MM.1S (cell line): ENCODE measurements at regions not wholly inside any gene's neighbourhood (a gene's known extent, or its start where the extent isn't known, plus 50 kb on each side); places are given as distances from the start of the nearest gene placed in this dataset.

ENCODE experiments used
- DNase-seq: peaks from one replicate; pipeline ENCODE4 v3.0.0-alpha.2; 2015
- H2AFZ ChIP-seq: fragments of 300-600 bp; sonication (generic); 2 replicates; pipeline ENCODE4 v1.6.0; 2016; ENCODE audit warnings: antibody characterized with exemption, low read length
- H3F3A ChIP-seq: fragments of 300-600 bp; sonication (generic); 2 replicates; pipeline ENCODE4 v1.6.1; 2016; ENCODE audit warnings: mild to moderate bottlenecking, antibody characterized with exemption, low read length, moderate library complexity, mixed read lengths; ENCODE audit not compliant: insufficient read depth
- H3K27ac ChIP-seq: fragments of 300-600 bp; sonication (generic); 2 replicates; pipeline ENCODE4 v1.5.1; 2016; ENCODE audit warnings: mild to moderate bottlenecking, low read length
- H3K27me3 ChIP-seq: fragments of 300-600 bp; sonication (generic); replicated peaks from 2 replicates; pipeline ENCODE4 v1.6.0; 2016; ENCODE audit warnings: low read length; ENCODE audit not compliant: insufficient read depth
- H3K36me3 ChIP-seq: fragments of 300-600 bp; sonication (generic); replicated peaks from 2 replicates; pipeline ENCODE4 v1.6.1; 2016; ENCODE audit warnings: mild to moderate bottlenecking, low read length, mixed read lengths; ENCODE audit not compliant: insufficient read depth
- H3K4me1 ChIP-seq: fragments of 300-600 bp; sonication (generic); 2 replicates; pipeline ENCODE4 v1.6.1; 2016; ENCODE audit warnings: low read length, mixed read lengths
- H3K4me2 ChIP-seq: fragments of 300-600 bp; sonication (generic); 2 replicates; pipeline ENCODE4 v1.6.0; 2016; ENCODE audit warnings: low read depth, low read length
- H3K4me3 ChIP-seq: fragments of 300-600 bp; sonication (generic); 2 replicates; pipeline ENCODE4 v1.5.1; 2016; ENCODE audit warnings: low read length, mixed read lengths
- H3K79me2 ChIP-seq: fragments of 300-600 bp; sonication (generic); 2 replicates; pipeline ENCODE4 v1.6.1; 2016; ENCODE audit warnings: mixed run types, low read length, mixed read lengths
- H3K9ac ChIP-seq: fragments of 300-600 bp; sonication (generic); 2 replicates; pipeline ENCODE4 v1.6.1; 2016; ENCODE audit warnings: low read length, mixed read lengths
- H3K9me2 ChIP-seq: fragments of 300-600 bp; sonication (generic); replicated peaks from 2 replicates; pipeline ENCODE4 v1.6.1; 2016; ENCODE audit warnings: mild to moderate bottlenecking, low read length, mixed read lengths; ENCODE audit not compliant: insufficient read depth
- H3K9me3 ChIP-seq: fragments of 300-600 bp; sonication (generic); replicated peaks from 2 replicates; pipeline ENCODE4 v1.6.1; 2016; ENCODE audit warnings: mild to moderate bottlenecking, low read length, mixed read lengths; ENCODE audit not compliant: insufficient read depth
- H4K20me1 ChIP-seq: fragments of 300-600 bp; sonication (generic); 2 replicates; pipeline ENCODE4 v1.6.1; 2016; ENCODE audit warnings: mild to moderate bottlenecking, low read length, moderate library complexity, mixed read lengths; ENCODE audit not compliant: insufficient read depth
- EZH2 ChIP-seq: fragments of 300-600 bp; sonication (generic); optimal IDR thresholded peaks from 2 replicates; pipeline ENCODE3; 2017; ENCODE audit warnings: low read depth, mild to moderate bottlenecking, antibody characterized with exemption, low read length, mixed read lengths
- EZH2phosphoT487 ChIP-seq: fragments of 300-600 bp; sonication (generic); IDR thresholded peaks from 2 replicates; pipeline ENCODE4 v1.6.1; 2018; ENCODE audit warnings: antibody characterized with exemption, low read length
- TF ChIP-seq, protein P1 (sequence below): fragments of 300-600 bp; sonication (generic); IDR thresholded peaks from 2 replicates; pipeline ENCODE4 v1.5.1; 2016; ENCODE audit warnings: antibody characterized with exemption, low read length, mixed read lengths

- TF ChIP-seq EZH2phosphoT487 = no peak
- no peak for TF ChIP-seq EZH2
- Histone ChIP-seq H3K4me2 (no peak overlapping the region), H4K20me1 (no peaks in the 10 kb centered on the region), H3K9me3 (no peaks in the 10 kb centered on the region), H3K4me3 (no peak overlapping the region), H3K27me3 (no peaks in the 10 kb centered on the region), H3K36me3 (no peaks in the 10 kb centered on the region), H2AFZ (no peak overlapping the region), H3K79me2 (no peaks in the 10 kb centered on the region), H3K27ac (no peak overlapping the region), H3K4me1 (no peaks in the 10 kb centered on the region), H3F3A (no peaks in the 10 kb centered on the region), H3K9ac (no peak overlapping the region), H3K9me2 (no peaks in the 10 kb centered on the region)
- DNase-seq = no peak
These were observed 179.2 kb downstream of the AASDH start for GRCh38 chr4:56208103-56208502.

- Histone ChIP-seq H3K4me3 (no peak overlapping the region), H2AFZ (no peak overlapping the region)
- DNase-seq = no peak
These were observed 181.0 kb downstream of the AASDH start for GRCh38 chr4:56206258-56206657.

DNA sequence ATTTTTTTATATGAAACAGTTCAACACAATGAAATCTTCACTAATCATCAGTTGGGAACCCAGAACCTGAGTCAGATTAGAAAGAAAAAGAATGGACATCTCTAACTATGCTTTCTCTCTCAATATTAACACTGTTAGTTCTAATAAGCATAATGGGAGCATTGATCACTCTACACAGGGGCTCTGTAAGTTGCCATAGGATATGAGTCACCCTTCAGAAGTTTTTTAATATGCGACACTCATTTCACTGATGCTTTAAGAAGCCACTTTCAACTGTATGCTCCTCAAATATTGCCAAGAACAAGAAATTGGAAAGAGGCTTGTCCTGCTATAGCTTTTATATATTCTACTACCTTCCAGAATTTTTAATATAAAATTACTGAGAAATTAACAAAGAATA, 187.0 kb downstream of the AASDH start:
- H2AFZ ChIP-seq = no peak overlapping the region
- no peak overlapping the region for H3K4me2 ChIP-seq
- no peak overlapping the region for H3K27ac ChIP-seq
- no peaks in the 10 kb centered on the region for H3K4me1 ChIP-seq
- H4K20me1 ChIP-seq = no peaks in the 10 kb centered on the region
- H3K9me2 ChIP-seq = no peaks in the 10 kb centered on the region
- H3K36me3 ChIP-seq = no peaks in the 10 kb centered on the region
- TF ChIP-seq, protein P1, sequence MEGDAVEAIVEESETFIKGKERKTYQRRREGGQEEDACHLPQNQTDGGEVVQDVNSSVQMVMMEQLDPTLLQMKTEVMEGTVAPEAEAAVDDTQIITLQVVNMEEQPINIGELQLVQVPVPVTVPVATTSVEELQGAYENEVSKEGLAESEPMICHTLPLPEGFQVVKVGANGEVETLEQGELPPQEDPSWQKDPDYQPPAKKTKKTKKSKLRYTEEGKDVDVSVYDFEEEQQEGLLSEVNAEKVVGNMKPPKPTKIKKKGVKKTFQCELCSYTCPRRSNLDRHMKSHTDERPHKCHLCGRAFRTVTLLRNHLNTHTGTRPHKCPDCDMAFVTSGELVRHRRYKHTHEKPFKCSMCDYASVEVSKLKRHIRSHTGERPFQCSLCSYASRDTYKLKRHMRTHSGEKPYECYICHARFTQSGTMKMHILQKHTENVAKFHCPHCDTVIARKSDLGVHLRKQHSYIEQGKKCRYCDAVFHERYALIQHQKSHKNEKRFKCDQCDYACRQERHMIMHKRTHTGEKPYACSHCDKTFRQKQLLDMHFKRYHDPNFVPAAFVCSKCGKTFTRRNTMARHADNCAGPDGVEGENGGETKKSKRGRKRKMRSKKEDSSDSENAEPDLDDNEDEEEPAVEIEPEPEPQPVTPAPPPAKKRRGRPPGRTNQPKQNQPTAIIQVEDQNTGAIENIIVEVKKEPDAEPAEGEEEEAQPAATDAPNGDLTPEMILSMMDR = no peak
- TF ChIP-seq EZH2phosphoT487 (no peak), EZH2 (no peak)
- H3K27me3 ChIP-seq = no peaks in the 10 kb centered on the region
- no peaks in the 10 kb centered on the region for H3K9me3 ChIP-seq
- no peaks in the 10 kb centered on the region for H3F3A ChIP-seq
- H3K79me2 ChIP-seq = no peaks in the 10 kb centered on the region
- no peak overlapping the region for H3K9ac ChIP-seq
- no peak for DNase-seq
- no peak overlapping the region for H3K4me3 ChIP-seq

More at GRCh38 chr4:56206258-56206657, 181.0 kb downstream of the AASDH start:
- Histone ChIP-seq H3K4me1 (no peaks in the 10 kb centered on the region), H3K9me3 (no peaks in the 10 kb centered on the region), H3K27ac (no peak overlapping the region), H3K36me3 (no peaks in the 10 kb centered on the region), H3K9me2 (no peaks in the 10 kb centered on the region), H3K79me2 (no peaks in the 10 kb centered on the region), H3K4me2 (no peak overlapping the region), H3K27me3 (no peaks in the 10 kb centered on the region), H3F3A (no peaks in the 10 kb centered on the region), H3K9ac (no peak overlapping the region), H4K20me1 (no peaks in the 10 kb centered on the region)
- TF ChIP-seq EZH2phosphoT487 = no peak
- TF ChIP-seq EZH2 = no peak
- TF ChIP-seq, protein P1 = no peak

GRCh38 chr4:56198265-56198664, 189.0 kb downstream of the AASDH start:
- no peaks in the 10 kb centered on the region for H3K9me3 ChIP-seq
- DNase-seq = no peak
- H3K79me2 ChIP-seq = no peaks in the 10 kb centered on the region
- TF ChIP-seq, protein P1 = no peak
- TF ChIP-seq EZH2phosphoT487 (no peak), EZH2 (no peak)
- no peaks in the 10 kb centered on the region for H3K36me3 ChIP-seq
- H3K4me2 ChIP-seq = no peak overlapping the region
- H3K4me1 ChIP-seq = no peaks in the 10 kb centered on the region
- H3F3A ChIP-seq = no peaks in the 10 kb centered on the region
- H3K9ac ChIP-seq = no peak overlapping the region
- H3K27ac ChIP-seq = no peak overlapping the region
- no peaks in the 10 kb centered on the region for H4K20me1 ChIP-seq
- H3K4me3 ChIP-seq = no peak overlapping the region
- H3K27me3 ChIP-seq = no peaks in the 10 kb centered on the region
- no peak overlapping the region for H2AFZ ChIP-seq
- no peaks in the 10 kb centered on the region for H3K9me2 ChIP-seq
